ENCODE measurements at regions not wholly inside any gene's neighbourhood (a gene's known extent, or its start where the extent isn't known, plus 50 kb on each side); places are given as distances from the start of the nearest gene placed in this dataset.

- DNase-seq (ENCODE audit: low read depth): no peak
- no peak for TF ChIP-seq CTCF (IDR thresholded peaks at IDR 0.05; ENCODE audit: low read depth, low read length, missing control alignments)
- no peak overlapping the region for H3K4me3 ChIP-seq (ENCODE audit: low read depth, low read length)
These were observed 262.1 kb upstream of the STS start for GRCh38 chrX:6885396-6885795.

GRCh38 chrX:6861456-6861855, 286.1 kb upstream of the STS start:
- H3K4me3 ChIP-seq (ENCODE audit: low read depth, low read length): no peak overlapping the region
- DNase-seq (ENCODE audit: low read depth): no peak
- TF ChIP-seq CTCF (IDR thresholded peaks at IDR 0.05; ENCODE audit: low read depth, low read length, missing control alignments): no peak

- H3K4me3 ChIP-seq (ENCODE audit: low read depth, low read length): no peak overlapping the region
- TF ChIP-seq CTCF (IDR thresholded peaks at IDR 0.05; ENCODE audit: low read depth, low read length, missing control alignments): no peak
- no peak for DNase-seq (ENCODE audit: low read depth)
These were observed 289.8 kb upstream of the STS start for GRCh38 chrX:6857749-6858148.

- TF ChIP-seq CTCF (IDR thresholded peaks at IDR 0.05; ENCODE audit: low read depth, low read length, missing control alignments): no peak
- no peak for DNase-seq (ENCODE audit: low read depth)
- H3K4me3 ChIP-seq (ENCODE audit: low read depth, low read length): no peak overlapping the region
These were observed 291.0 kb upstream of the STS start for GRCh38 chrX:6856471-6856870.

GRCh38 chrX:6852869-6853268, 294.6 kb upstream of the STS start:
- H3K4me3 ChIP-seq (ENCODE audit: low read depth, low read length): no peak overlapping the region
- DNase-seq (ENCODE audit: low read depth): no peak
- no peak for TF ChIP-seq CTCF (IDR thresholded peaks at IDR 0.05; ENCODE audit: low read depth, low read length, missing control alignments)

GRCh38 chrX:6852121-6852520, 295.4 kb upstream of the STS start:
- H3K4me3 ChIP-seq (ENCODE audit: low read depth, low read length): no peak overlapping the region
- DNase-seq (ENCODE audit: low read depth): no peak
- no peak for TF ChIP-seq CTCF (IDR thresholded peaks at IDR 0.05; ENCODE audit: low read depth, low read length, missing control alignments)

- TF ChIP-seq CTCF (IDR thresholded peaks at IDR 0.05; ENCODE audit: low read depth, low read length, missing control alignments): no peak
- no peak overlapping the region for H3K4me3 ChIP-seq (ENCODE audit: low read depth, low read length)
- no peak for DNase-seq (ENCODE audit: low read depth)
These were observed 296.4 kb upstream of the STS start for GRCh38 chrX:6851140-6851539.

Measured in GM12864 (cell line).